Osteoblast (primary cell): ENCODE measurements at regions not wholly inside any gene's neighbourhood (a gene's known extent, or its start where the extent isn't known, plus 50 kb on each side); places are given as distances from the start of the nearest gene placed in this dataset.

Experiments used
- DNase-seq: peaks from one replicate; pipeline ENCODE4 v3.0.0; 2011; ENCODE audit warnings: low spot score, mixed read lengths; ENCODE audit not compliant: insufficient read length; ENCODE audit errors: missing footprints
- H2AFZ ChIP-seq: 2 replicates; pipeline ENCODE4 v1.6.0; 2011; ENCODE audit warnings: mild to moderate bottlenecking, low read length
- H3K27ac ChIP-seq: 2 replicates; pipeline ENCODE4 v1.5.1; 2011; ENCODE audit warnings: mild to moderate bottlenecking, low read depth, low read length, moderate library complexity
- H3K27me3 ChIP-seq: 2 replicates; pipeline ENCODE4 v1.6.0; 2012; ENCODE audit warnings: mild to moderate bottlenecking, control low read depth, inconsistent platforms, low read length, moderate library complexity; ENCODE audit not compliant: insufficient read depth
- H3K36me3 ChIP-seq: 2 replicates; pipeline ENCODE4 v1.5.1; 2011; ENCODE audit warnings: mild to moderate bottlenecking, low read length, control low read depth, moderate library complexity; ENCODE audit not compliant: insufficient read depth
- H3K4me1 ChIP-seq: 2 replicates; pipeline ENCODE4 v1.5.1; 2011; ENCODE audit warnings: mild to moderate bottlenecking, low read length, control low read depth, moderate library complexity; ENCODE audit not compliant: insufficient read depth
- H3K4me2 ChIP-seq: 2 replicates; pipeline ENCODE4 v1.6.0; 2011; ENCODE audit warnings: mild to moderate bottlenecking, low read length; ENCODE audit not compliant: insufficient read depth
- H3K4me3 ChIP-seq: fragments of 200-600 bp; sonication (generic); 3 replicates; pipeline ENCODE4 v1.5.1; 2012; ENCODE audit warnings: mild to moderate bottlenecking, low read length, inconsistent platforms; ENCODE audit not compliant: insufficient read depth
- H3K79me2 ChIP-seq: 2 replicates; pipeline ENCODE4 v1.6.0; 2012; ENCODE audit warnings: mild to moderate bottlenecking, low read length, control low read depth, inconsistent platforms; ENCODE audit not compliant: insufficient read depth
- H3K9me3 ChIP-seq: 2 replicates; pipeline ENCODE4 v1.5.1; 2011; ENCODE audit warnings: low read depth, low read length, control low read depth
- H4K20me1 ChIP-seq: 2 replicates; pipeline ENCODE4 v1.6.0; 2012; ENCODE audit warnings: mild to moderate bottlenecking, low read length, control low read depth; ENCODE audit not compliant: insufficient read depth
- TF ChIP-seq, protein P1 (sequence below): IDR thresholded peaks from 2 replicates; pipeline ENCODE4 v1.5.1; 2011; ENCODE audit warnings: mild to moderate bottlenecking, low read depth, low read length, moderate library complexity; ENCODE audit errors: extremely low read depth

DNA sequence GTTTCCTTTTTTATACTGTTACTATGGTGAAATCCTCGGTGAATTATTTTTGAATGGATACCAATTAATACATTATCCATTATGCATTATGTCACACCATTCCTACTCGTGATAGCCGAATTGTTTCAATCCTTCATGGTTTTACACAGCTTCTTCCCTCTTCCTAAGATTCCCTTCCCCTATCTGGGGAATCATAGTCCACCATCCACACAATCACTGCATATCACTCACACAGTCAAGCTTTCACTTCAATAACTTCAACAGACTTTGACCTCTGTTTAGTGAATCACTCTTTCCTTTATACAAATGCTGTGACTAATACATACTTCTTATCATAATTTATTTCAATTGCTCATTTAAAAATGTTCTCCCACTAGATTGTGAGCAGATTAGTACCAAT is 1108.1 kb upstream of the LRRTM1 start:
- TF ChIP-seq, protein P1, sequence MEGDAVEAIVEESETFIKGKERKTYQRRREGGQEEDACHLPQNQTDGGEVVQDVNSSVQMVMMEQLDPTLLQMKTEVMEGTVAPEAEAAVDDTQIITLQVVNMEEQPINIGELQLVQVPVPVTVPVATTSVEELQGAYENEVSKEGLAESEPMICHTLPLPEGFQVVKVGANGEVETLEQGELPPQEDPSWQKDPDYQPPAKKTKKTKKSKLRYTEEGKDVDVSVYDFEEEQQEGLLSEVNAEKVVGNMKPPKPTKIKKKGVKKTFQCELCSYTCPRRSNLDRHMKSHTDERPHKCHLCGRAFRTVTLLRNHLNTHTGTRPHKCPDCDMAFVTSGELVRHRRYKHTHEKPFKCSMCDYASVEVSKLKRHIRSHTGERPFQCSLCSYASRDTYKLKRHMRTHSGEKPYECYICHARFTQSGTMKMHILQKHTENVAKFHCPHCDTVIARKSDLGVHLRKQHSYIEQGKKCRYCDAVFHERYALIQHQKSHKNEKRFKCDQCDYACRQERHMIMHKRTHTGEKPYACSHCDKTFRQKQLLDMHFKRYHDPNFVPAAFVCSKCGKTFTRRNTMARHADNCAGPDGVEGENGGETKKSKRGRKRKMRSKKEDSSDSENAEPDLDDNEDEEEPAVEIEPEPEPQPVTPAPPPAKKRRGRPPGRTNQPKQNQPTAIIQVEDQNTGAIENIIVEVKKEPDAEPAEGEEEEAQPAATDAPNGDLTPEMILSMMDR = no peak
- Histone ChIP-seq H3K4me2 (no peak overlapping the region), H3K4me1 (no peaks in the 10 kb centered on the region), H3K27me3 (no peaks in the 10 kb centered on the region), H3K36me3 (no peaks in the 10 kb centered on the region), H2AFZ (no peak overlapping the region), H3K27ac (no peak overlapping the region), H3K79me2 (no peaks in the 10 kb centered on the region), H3K4me3 (no peak overlapping the region), H4K20me1 (no peaks in the 10 kb centered on the region), H3K9me3 (no peaks in the 10 kb centered on the region)
- no peak for DNase-seq

DNA sequence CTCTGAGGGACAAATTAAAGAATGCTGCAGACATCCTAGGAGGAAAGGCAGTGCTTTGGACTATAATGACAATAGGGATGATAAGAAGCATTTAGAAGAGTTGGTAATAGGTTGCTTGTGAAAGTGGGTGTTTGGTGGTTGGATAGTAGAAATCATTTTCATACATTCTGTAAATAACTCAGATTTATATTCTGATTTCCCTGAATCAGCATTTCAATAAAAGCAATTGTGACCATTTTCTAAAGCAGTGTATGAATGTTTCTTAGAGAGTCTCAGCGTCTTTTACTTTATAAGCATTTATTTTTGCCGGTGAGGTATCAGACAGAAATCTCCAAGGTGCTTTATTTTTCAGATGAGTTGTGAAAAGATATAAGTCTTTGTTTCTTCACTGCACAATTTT is 1099.0 kb upstream of the LRRTM1 start:
- Histone ChIP-seq H3K4me3 (no peak overlapping the region), H3K36me3 (no peaks in the 10 kb centered on the region), H4K20me1 (no peaks in the 10 kb centered on the region), H3K27me3 (no peaks in the 10 kb centered on the region), H2AFZ (no peak overlapping the region), H3K9me3 (no peaks in the 10 kb centered on the region), H3K4me2 (no peak overlapping the region), H3K4me1 (no peaks in the 10 kb centered on the region), H3K27ac (no peak overlapping the region), H3K79me2 (no peaks in the 10 kb centered on the region)
- DNase-seq = no peak
- TF ChIP-seq, protein P1 = no peak

DNA sequence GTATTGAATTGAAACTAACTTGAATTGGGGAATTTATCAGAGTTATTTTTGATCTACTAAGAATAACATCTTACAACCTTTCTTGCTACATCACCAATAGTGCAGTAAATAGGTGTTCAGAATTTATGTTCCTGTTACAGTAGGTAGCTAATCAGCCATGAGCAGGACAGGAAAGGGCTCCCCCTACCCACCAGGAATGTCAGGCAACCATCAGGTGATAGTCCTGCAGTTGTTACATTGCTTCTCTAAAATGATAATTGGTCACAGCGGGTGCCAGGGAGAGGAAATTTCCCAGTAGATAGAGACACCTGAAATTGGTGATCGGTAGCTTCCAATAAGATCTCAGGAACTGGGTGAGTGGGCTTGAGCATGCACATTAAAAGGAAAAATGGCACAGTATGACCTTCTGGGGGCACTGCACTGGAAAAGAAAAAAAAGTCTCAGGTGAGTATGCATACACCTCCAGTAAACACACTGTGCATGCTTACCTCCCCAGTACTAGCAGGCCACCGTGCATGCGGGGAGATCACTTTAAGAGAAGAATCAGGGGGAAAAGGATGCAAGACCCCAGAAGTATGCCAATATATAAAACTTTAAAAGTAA is 1092.0 kb upstream of the LRRTM1 start:
- H3K79me2 ChIP-seq = no peaks in the 10 kb centered on the region
- no peak for DNase-seq
- H3K27ac ChIP-seq = no peak overlapping the region
- H3K9me3 ChIP-seq = no peaks in the 10 kb centered on the region
- no peaks in the 10 kb centered on the region for H3K36me3 ChIP-seq
- no peak overlapping the region for H3K4me2 ChIP-seq
- H3K4me1 ChIP-seq = no peaks in the 10 kb centered on the region
- no peaks in the 10 kb centered on the region for H3K27me3 ChIP-seq
- TF ChIP-seq, protein P1 = no peak
- no peak overlapping the region for H3K4me3 ChIP-seq
- no peaks in the 10 kb centered on the region for H4K20me1 ChIP-seq
- H2AFZ ChIP-seq = no peak overlapping the region

DNA sequence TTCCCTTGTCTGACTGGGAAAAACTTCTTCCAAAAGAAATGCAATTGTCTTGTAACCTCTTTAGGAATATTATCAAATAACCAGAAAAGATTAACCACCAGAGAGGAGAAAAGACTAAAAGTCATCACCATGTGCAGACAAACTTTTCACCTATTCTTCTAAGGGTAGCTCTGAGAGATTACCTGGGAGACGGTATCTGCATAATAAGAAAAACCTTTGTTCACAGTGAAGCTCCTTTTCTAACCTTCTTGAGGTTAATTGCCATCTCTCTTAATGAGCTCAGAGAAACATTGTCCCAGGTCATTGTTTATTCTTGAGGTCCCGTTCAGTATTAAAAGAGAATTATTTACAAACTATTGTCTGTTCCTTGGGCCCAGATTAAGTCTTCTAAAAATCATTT is 1091.2 kb upstream of the LRRTM1 start:
- Histone ChIP-seq H3K4me1 (no peaks in the 10 kb centered on the region), H3K36me3 (no peaks in the 10 kb centered on the region), H2AFZ (no peak overlapping the region), H3K27me3 (no peaks in the 10 kb centered on the region), H3K9me3 (no peaks in the 10 kb centered on the region), H4K20me1 (no peaks in the 10 kb centered on the region), H3K27ac (no peak overlapping the region), H3K4me2 (no peak overlapping the region), H3K4me3 (no peak overlapping the region), H3K79me2 (no peaks in the 10 kb centered on the region)
- DNase-seq = no peak
- TF ChIP-seq, protein P1 = no peak
